Endothelial cell of umbilical vein (primary cell): ENCODE measurements at regions not wholly inside any gene's neighbourhood (a gene's known extent, or its start where the extent isn't known, plus 50 kb on each side); places are given as distances from the start of the nearest gene placed in this dataset.

Experiments used
- CTCF ChIP-seq, 2 donors: IDR thresholded peaks; 1 replicate in 1 of 2; 2 replicates in 1 of 2; pipeline ENCODE4 v1.5.1; 2011; ENCODE audit warnings: low read length in 2 of 2, mild to moderate bottlenecking in 2 of 2, moderate library complexity in 2 of 2, control low read depth in 1 of 2, inconsistent platforms in 1 of 2, low read depth in 1 of 2; ENCODE audit not compliant: insufficient read depth in 1 of 2; ENCODE audit errors: extremely low read depth in 1 of 2
- EZH2 ChIP-seq: IDR thresholded peaks from 2 replicates; pipeline ENCODE4 v1.6.1; 2012; ENCODE audit warnings: borderline replicate concordance, low read depth, mild to moderate bottlenecking, moderate library complexity, low read length, inconsistent platforms; ENCODE audit not compliant: severe bottlenecking
- FOS ChIP-seq: IDR thresholded peaks from 2 replicates; pipeline ENCODE4 v1.6.1; 2011; ENCODE audit warnings: mild to moderate bottlenecking, low read length, moderate library complexity, borderline replicate concordance; ENCODE audit not compliant: insufficient read depth
- GATA2 ChIP-seq: IDR thresholded peaks from 2 replicates; pipeline ENCODE4 v1.7.0; 2011; ENCODE audit warnings: low read depth, mild to moderate bottlenecking, moderate library complexity, mixed read lengths, low read length; ENCODE audit not compliant: insufficient read length, insufficient read depth
- JUN ChIP-seq: IDR thresholded peaks from 2 replicates; pipeline ENCODE4 v1.6.1; 2011; ENCODE audit warnings: borderline replicate concordance, low read depth; ENCODE audit not compliant: insufficient read length, insufficient read depth
- MYC ChIP-seq: IDR thresholded peaks from one replicate; pipeline ENCODE4 v1.6.1; 2011; ENCODE audit warnings: mild to moderate bottlenecking, low read depth, low read length
- POLR2A ChIP-seq: IDR thresholded peaks from 2 replicates; pipeline ENCODE4 v1.6.1; 2012; ENCODE audit warnings: low read depth, mild to moderate bottlenecking, control low read depth, low read length
- POLR2AphosphoS5 ChIP-seq: IDR thresholded peaks from 2 replicates; pipeline ENCODE4 v1.6.1; 2012; ENCODE audit warnings: low read depth, mild to moderate bottlenecking, control low read depth, low read length, moderate library complexity; ENCODE audit not compliant: insufficient read depth
- TF ChIP-seq, protein P1 (sequence below): IDR thresholded peaks from 2 replicates; pipeline ENCODE4 v1.6.1; 2011; ENCODE audit not compliant: insufficient read depth, insufficient read length

DNA sequence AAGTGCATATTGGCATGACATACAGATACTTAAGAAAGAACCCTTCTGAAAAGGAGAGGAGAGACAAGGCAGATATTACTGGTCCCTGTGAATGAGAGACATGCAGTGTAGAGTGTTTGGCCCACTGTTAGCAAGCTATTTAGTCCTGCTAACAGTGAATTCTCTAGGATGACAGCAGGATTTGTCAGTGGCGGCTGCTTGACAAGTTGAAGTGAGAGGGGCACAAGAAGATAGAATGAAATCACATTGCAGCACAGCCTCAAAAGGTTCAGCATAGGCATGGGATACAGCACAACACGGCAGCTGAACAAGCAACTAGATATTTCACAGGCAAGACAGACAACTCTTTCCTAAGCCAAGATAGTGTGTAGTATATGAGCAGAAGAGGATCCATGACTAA, 407.9 kb downstream of the PLA2G4A start:
- TF ChIP-seq EZH2, result no peak
- no peak for TF ChIP-seq POLR2A
- no peak for TF ChIP-seq POLR2AphosphoS5
- no peak for TF ChIP-seq CTCF (IDR thresholded peaks at IDR 0.05; ENCODE audit: extremely low read depth in 1 of 2, insufficient read depth in 1 of 2, low read depth in 1 of 2, low read length in 2 of 2)
- TF ChIP-seq, protein P1, sequence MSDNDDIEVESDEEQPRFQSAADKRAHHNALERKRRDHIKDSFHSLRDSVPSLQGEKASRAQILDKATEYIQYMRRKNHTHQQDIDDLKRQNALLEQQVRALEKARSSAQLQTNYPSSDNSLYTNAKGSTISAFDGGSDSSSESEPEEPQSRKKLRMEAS, result no peak
- no peak for TF ChIP-seq JUN
- no peak for TF ChIP-seq MYC
- no peak for TF ChIP-seq FOS
- no peak for TF ChIP-seq GATA2
